H1 (cell line): ENCODE measurements at regions not wholly inside any gene's neighbourhood (a gene's known extent, or its start where the extent isn't known, plus 50 kb on each side); places are given as distances from the start of the nearest gene placed in this dataset.

Experiments used
- CTCF ChIA-PET: fragments of 300-600 bp; sonication (Branson Sonifier 250); formaldehyde crosslinking; loops from one replicate; lab custom pipeline; 2021; ENCODE audit not compliant: partially characterized antibody; lab: Charles Lee
- POLR2A ChIA-PET: fragments of 300-600 bp; sonication (Branson Sonifier 250); formaldehyde crosslinking; loops from one replicate; lab custom pipeline; 2021; ENCODE audit warnings: inconsistent platforms; ENCODE audit not compliant: partially characterized antibody; lab: Charles Lee
- DNase-seq, 2 experiments: peaks; one replicate each; pipeline versions ENCODE4 v3.0.0 to v3.0.0-alpha.2; 2010 to 2022; ENCODE audit warnings: low spot score in 2 of 2, low read depth in 1 of 2, mixed read lengths in 1 of 2
- FAIRE-seq: peaks from 2 replicates; lab custom pipeline; 2011; peaks lifted over from hg19 to GRCh38; lab: Jason Lieb, UNC
- H2AFZ ChIP-seq: 2 replicates; pipeline ENCODE4 v1.8.1; 2012; ENCODE audit warnings: low read length, inconsistent platforms
- H2AK5ac ChIP-seq: 2 replicates; pipeline ENCODE4 v1.6.1; 2013; ENCODE audit warnings: low read depth, low read length
- H2BK120ac ChIP-seq: replicated peaks from 2 replicates; pipeline ENCODE3; 2013; ENCODE audit warnings: low read depth, low read length, inconsistent platforms
- H2BK12ac ChIP-seq: 2 replicates; pipeline ENCODE4 v1.6.1; 2013; ENCODE audit warnings: low read depth, low read length
- H2BK15ac ChIP-seq: 2 replicates; pipeline ENCODE4 v1.6.1; 2013; ENCODE audit warnings: low read length
- H2BK20ac ChIP-seq: 2 replicates; pipeline ENCODE4 v1.6.1; 2013; ENCODE audit warnings: low read length
- H2BK5ac ChIP-seq: 2 replicates; pipeline ENCODE4 v1.6.1; 2013; ENCODE audit warnings: low read depth, low read length
- H3K14ac ChIP-seq: 2 replicates; pipeline ENCODE4 v1.6.1; 2013; ENCODE audit warnings: inconsistent platforms; ENCODE audit not compliant: insufficient read length
- H3K18ac ChIP-seq: 2 replicates; pipeline ENCODE4 v1.6.1; 2013; ENCODE audit warnings: low read length; ENCODE audit errors: extremely low read depth
- H3K23ac ChIP-seq: 2 replicates; pipeline ENCODE4 v1.6.1; 2013; ENCODE audit warnings: inconsistent platforms; ENCODE audit not compliant: insufficient read length
- H3K23me2 ChIP-seq: 2 replicates; pipeline ENCODE4 v1.6.1; 2013; ENCODE audit warnings: low read depth, low read length
- H3K27ac ChIP-seq: 2 replicates; pipeline ENCODE4 v1.6.1; 2011; ENCODE audit warnings: low read depth, low read length, inconsistent platforms
- H3K27me3 ChIP-seq, 4 experiments: replicated peaks in 1 of 4; 1 replicate in 1 of 4; 2 replicates in 3 of 4; pipeline versions ENCODE4 v1.6.1 to v1.8.1; 2011 to 2013; ENCODE audit warnings: low read length in 3 of 4, mild to moderate bottlenecking in 3 of 4, inconsistent platforms in 2 of 4, mixed read lengths in 2 of 4, moderate library complexity in 1 of 4; ENCODE audit not compliant: control insufficient read depth in 3 of 4, insufficient read depth in 3 of 4; ENCODE audit errors: extremely low read depth in 1 of 4
- H3K36me3 ChIP-seq, 4 experiments: 2 replicates each; pipeline versions ENCODE4 v1.6.1 to v1.8.1; 2011 to 2013; ENCODE audit warnings: mild to moderate bottlenecking in 4 of 4, low read length in 3 of 4, moderate library complexity in 2 of 4, control low read depth in 1 of 4, inconsistent platforms in 1 of 4; ENCODE audit not compliant: insufficient read depth in 4 of 4, control insufficient read depth in 2 of 4
- H3K4ac ChIP-seq: replicated peaks from 2 replicates; pipeline ENCODE3; 2013; ENCODE audit warnings: low read length, low read depth, mixed read lengths, inconsistent platforms; ENCODE audit not compliant: insufficient read length
- H3K4me1 ChIP-seq, 4 experiments: replicated peaks in 1 of 4; 1 replicate in 1 of 4; 2 replicates in 3 of 4; pipeline versions ENCODE4 v1.6.1 to v1.8.1; 2011 to 2013; ENCODE audit warnings: low read length in 3 of 4, inconsistent platforms in 2 of 4, mixed read lengths in 1 of 4; ENCODE audit not compliant: insufficient read depth in 4 of 4, control insufficient read depth in 3 of 4
- H3K4me2 ChIP-seq, 2 experiments: 2 replicates each; pipeline versions ENCODE4 v1.6.1 to v1.8.1; 2011 to 2013; ENCODE audit warnings: low read depth in 2 of 2, low read length in 2 of 2, control low read depth in 1 of 2, inconsistent platforms in 1 of 2, mild to moderate bottlenecking in 1 of 2; ENCODE audit not compliant: insufficient read depth in 1 of 2
- H3K4me3 ChIP-seq, 4 experiments: fragments of 200-600, 300-600 bp in 1 of 4; sonication (generic), shearing (Covaris generic), sonication (Bioruptor Twin) in 1 of 4; 2 replicates each; pipeline versions ENCODE4 v1.5.1 to v1.8.1; 2011 to 2016; ENCODE audit warnings: low read length in 4 of 4, low read depth in 3 of 4, control low read depth in 2 of 4, inconsistent platforms in 2 of 4, mild to moderate bottlenecking in 2 of 4, mixed read lengths in 1 of 4, moderate library complexity in 1 of 4; ENCODE audit not compliant: insufficient read depth in 2 of 4; ENCODE audit errors: extremely low read depth in 1 of 4
- H3K56ac ChIP-seq: replicated peaks from 2 replicates; pipeline ENCODE3; 2013; ENCODE audit warnings: low read depth, mild to moderate bottlenecking, mixed read lengths, low read length, inconsistent platforms; ENCODE audit not compliant: insufficient read length
- H3K79me1 ChIP-seq: 2 replicates; pipeline ENCODE4 v1.6.1; 2013; ENCODE audit warnings: low read depth, low read length, control low read depth
- H3K79me2 ChIP-seq, 2 experiments: 2 replicates each; pipeline versions ENCODE4 v1.6.1 to v1.8.1; 2012 to 2013; ENCODE audit warnings: low read length in 2 of 2, mild to moderate bottlenecking in 2 of 2, inconsistent platforms in 1 of 2; ENCODE audit not compliant: insufficient read depth in 2 of 2, control insufficient read depth in 1 of 2
- H3K9ac ChIP-seq, 4 experiments: replicated peaks in 1 of 4; 1 replicate in 1 of 4; 2 replicates in 3 of 4; pipeline versions ENCODE4 v1.6.1 to v1.8.1; 2011 to 2013; ENCODE audit warnings: low read depth in 3 of 4, low read length in 3 of 4, control low read depth in 2 of 4, mild to moderate bottlenecking in 2 of 4, moderate library complexity in 2 of 4, inconsistent platforms in 1 of 4; ENCODE audit errors: extremely low read depth in 1 of 4
- H3K9me3 ChIP-seq, 2 experiments: 2 replicates each; pipeline versions ENCODE4 v1.6.1 to v1.8.1; 2012 to 2013; ENCODE audit warnings: mild to moderate bottlenecking in 2 of 2, moderate library complexity in 2 of 2, control low read depth in 1 of 2, inconsistent platforms in 1 of 2, low read depth in 1 of 2, low read length in 1 of 2, mixed read lengths in 1 of 2; ENCODE audit not compliant: insufficient read depth in 2 of 2
- H4K20me1 ChIP-seq, 2 experiments: replicated peaks in 1 of 2; 2 replicates each; pipeline versions ENCODE3 to v1.8.1; 2011 to 2013; ENCODE audit warnings: inconsistent platforms in 2 of 2, low read length in 2 of 2, mild to moderate bottlenecking in 1 of 2; ENCODE audit not compliant: insufficient read depth in 2 of 2, control insufficient read depth in 1 of 2
- H4K5ac ChIP-seq: 2 replicates; pipeline ENCODE4 v1.6.1; 2013; ENCODE audit warnings: low read length, low read depth, mixed read lengths, inconsistent platforms; ENCODE audit not compliant: insufficient read length
- H4K8ac ChIP-seq: 2 replicates; pipeline ENCODE4 v1.8.0; 2013; ENCODE audit warnings: mild to moderate bottlenecking, moderate library complexity, low read length, inconsistent platforms; ENCODE audit not compliant: insufficient read depth; ENCODE audit errors: extremely low read depth
- H4K91ac ChIP-seq: replicated peaks from 2 replicates; pipeline ENCODE3; 2013; ENCODE audit warnings: low read length, mixed read lengths, inconsistent platforms; ENCODE audit not compliant: insufficient read length
- ASH2L ChIP-seq: fragments of 200-600, 300-600 bp; sonication (generic); IDR thresholded peaks from one replicate; pipeline ENCODE4 v1.7.1; 2017; ENCODE audit warnings: low read length
- BRCA1 ChIP-seq: IDR thresholded peaks from 2 replicates; pipeline ENCODE4 v1.6.1; 2012; ENCODE audit warnings: low read depth, low read length, improper control_type of control experiment
- CEBPB ChIP-seq: IDR thresholded peaks from 2 replicates; pipeline ENCODE4 v1.6.1; 2012; ENCODE audit warnings: low read depth, low read length
- CHD1 ChIP-seq: IDR thresholded peaks from 2 replicates; pipeline ENCODE4 v1.6.1; 2012; ENCODE audit warnings: low read depth, low read length, improper control_type of control experiment
- CREB1 ChIP-seq: IDR thresholded peaks from 2 replicates; pipeline ENCODE4 v1.6.1; 2012; ENCODE audit warnings: inconsistent platforms
- EGR1 ChIP-seq: IDR thresholded peaks from 2 replicates; pipeline ENCODE4 v1.6.1; 2011; ENCODE audit warnings: low read depth, low read length, borderline replicate concordance
- HDAC6 ChIP-seq: IDR thresholded peaks from one replicate; pipeline ENCODE4 v1.7.1; 2012; ENCODE audit warnings: low read depth, mild to moderate bottlenecking, inconsistent platforms, low read length, moderate library complexity
- POLR2A ChIP-seq, 2 experiments: IDR thresholded peaks; 1 replicate in 1 of 2; 2 replicates in 1 of 2; pipeline ENCODE4 v1.6.1; 2011; ENCODE audit warnings: low read depth in 2 of 2, low read length in 2 of 2, mild to moderate bottlenecking in 2 of 2; ENCODE audit errors: control extremely low read depth in 1 of 2
- SIX5 ChIP-seq: IDR thresholded peaks from 2 replicates; pipeline ENCODE4 v1.6.1; 2011; ENCODE audit warnings: mild to moderate bottlenecking, low read depth, low read length
- SUZ12 ChIP-seq: fragments of 200-600 bp; sonication (generic); IDR thresholded peaks from 2 replicates; pipeline ENCODE4 v1.6.1; 2012; ENCODE audit warnings: mild to moderate bottlenecking, inconsistent platforms, low read length, moderate library complexity, mixed read lengths
- TEAD4 ChIP-seq: IDR thresholded peaks from 2 replicates; pipeline ENCODE4 v1.6.1; 2012; ENCODE audit warnings: low read depth, low read length, inconsistent platforms, mixed read lengths
- WGBS, 2 experiments: shearing (Covaris generic) in 1 of 2; methylation state at CpG; one replicate each; pipeline versions ENCODE4 v1.1.6 to v1.1.7; 2013 to 2015; ENCODE audit warnings: low lambda C conversion rate in 2 of 2, mixed read lengths in 2 of 2, inconsistent platforms in 1 of 2, low coverage in 1 of 2, missing lambda C conversion rate in 1 of 2; ENCODE audit not compliant: insufficient replicate concordance in 2 of 2, insufficient coverage in 1 of 2, insufficient read length in 1 of 2; ENCODE audit errors: extremely low coverage in 1 of 2, missing lambda C conversion rate in 1 of 2; 5-methylcytosine and 5-hydroxymethylcytosine counted together
- TF ChIP-seq, protein P1 (sequence below): IDR thresholded peaks from 2 replicates; pipeline ENCODE4 v1.6.1; 2012; ENCODE audit warnings: low read length, inconsistent platforms

GRCh38 chr10:118501171-118501570 is 94.3 kb downstream of the PRLHR start:
- H3K9ac ChIP-seq = no peak overlapping the region
- TF ChIP-seq CHD1 (no peak), ASH2L (no peak), HDAC6 (no peak), POLR2A (IDR thresholded peaks at IDR 0.05; ENCODE audit: control extremely low read depth in 1 of 2, low read depth in 2 of 2, low read length in 2 of 2) (no peak), TEAD4 (no peak), SIX5 (no peak), BRCA1 (no peak), CREB1 (no peak), EGR1 (no peak), SUZ12 (no peak), CEBPB (no peak)
- TF ChIP-seq, protein P1, sequence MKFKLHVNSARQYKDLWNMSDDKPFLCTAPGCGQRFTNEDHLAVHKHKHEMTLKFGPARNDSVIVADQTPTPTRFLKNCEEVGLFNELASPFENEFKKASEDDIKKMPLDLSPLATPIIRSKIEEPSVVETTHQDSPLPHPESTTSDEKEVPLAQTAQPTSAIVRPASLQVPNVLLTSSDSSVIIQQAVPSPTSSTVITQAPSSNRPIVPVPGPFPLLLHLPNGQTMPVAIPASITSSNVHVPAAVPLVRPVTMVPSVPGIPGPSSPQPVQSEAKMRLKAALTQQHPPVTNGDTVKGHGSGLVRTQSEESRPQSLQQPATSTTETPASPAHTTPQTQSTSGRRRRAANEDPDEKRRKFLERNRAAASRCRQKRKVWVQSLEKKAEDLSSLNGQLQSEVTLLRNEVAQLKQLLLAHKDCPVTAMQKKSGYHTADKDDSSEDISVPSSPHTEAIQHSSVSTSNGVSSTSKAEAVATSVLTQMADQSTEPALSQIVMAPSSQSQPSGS = no peak
- H2BK20ac ChIP-seq = no peak overlapping the region
- H3K14ac ChIP-seq = no peak overlapping the region
- H2BK12ac ChIP-seq = no peak overlapping the region
- H3K36me3 ChIP-seq = no peaks in the 10 kb centered on the region
- H4K8ac ChIP-seq = no peak overlapping the region
- no peak overlapping the region for H3K18ac ChIP-seq
- FAIRE-seq (no peak), DNase-seq (peak in 1 of 2 experiments; percentile 10)
- H2AK5ac ChIP-seq = no peak overlapping the region
- H3K79me1 ChIP-seq = no peaks in the 10 kb centered on the region
- no peaks in the 10 kb centered on the region for H3K4me1 ChIP-seq
- no peak overlapping the region for H2BK5ac ChIP-seq
- no peaks in the 10 kb centered on the region for H4K20me1 ChIP-seq
- H3K27me3 ChIP-seq = no peaks in the 10 kb centered on the region
- no peaks in the 10 kb centered on the region for H3K23me2 ChIP-seq
- ChIA-PET CTCF (interaction anchor here (0.9 to 1.9 kb wide), 2 partner anchors 42 to 43 kb away, joined by 3 to 5 read pairs; no protein-coding TSS in a partner anchor), POLR2A (no interaction called here)
- no peak overlapping the region for H3K4me2 ChIP-seq
- H3K79me2 ChIP-seq = no peaks in the 10 kb centered on the region
- no peak overlapping the region for H2BK15ac ChIP-seq
- H3K56ac ChIP-seq = no peak overlapping the region
- H3K23ac ChIP-seq = no peak overlapping the region
- H2BK120ac ChIP-seq = no peak overlapping the region
- H4K5ac ChIP-seq = no peak overlapping the region
- no peak overlapping the region for H3K4ac ChIP-seq
- no peak overlapping the region for H2AFZ ChIP-seq
- H4K91ac ChIP-seq = no peak overlapping the region
- H3K4me3 ChIP-seq = no peak overlapping the region
- no peak overlapping the region for H3K27ac ChIP-seq
- WGBS, 2 experiments = 87% methylated on average over 6 of the region's 6 CpGs; no CpG with 5 or more reads in 1 of the 2 experiments
- no peaks in the 10 kb centered on the region for H3K9me3 ChIP-seq
